HG03457 (cell line): ENCODE measurements at regions not wholly inside any gene's neighbourhood (a gene's known extent, or its start where the extent isn't known, plus 50 kb on each side); places are given as distances from the start of the nearest gene placed in this dataset.
A peak's percentile ranks its signal among the peaks of the same experiment; 100 is the strongest.

Experiments used
- ATAC-seq: cut with Tn5 transposase; IDR thresholded peaks from one replicate; pipeline ENCODE4 v1.9.1; 2021; ENCODE audit warnings: moderate number of reproducible peaks; ENCODE audit not compliant: unreplicated experiment

DNA sequence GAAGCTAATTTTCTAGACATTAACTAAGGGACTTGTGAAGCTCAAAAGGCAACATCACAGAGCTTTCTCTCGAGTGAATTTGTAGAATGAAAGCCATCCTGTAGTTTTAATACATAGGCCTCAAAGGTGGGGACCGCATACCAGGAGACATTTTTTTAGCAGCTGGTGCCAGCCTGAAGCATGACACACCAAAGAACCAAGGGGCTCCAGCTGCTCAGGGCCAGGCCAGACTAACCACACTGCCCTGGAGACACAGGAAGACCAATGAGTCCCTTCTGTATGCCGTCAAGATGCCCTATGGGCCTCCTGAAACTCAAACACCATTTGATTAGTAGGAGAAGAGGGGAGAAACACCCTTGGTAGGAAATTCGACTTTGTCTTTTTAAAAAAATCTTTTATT, 113.9 kb upstream of the CACNA1E start:
- no peak for ATAC-seq

- ATAC-seq: no peak
Observed at GRCh38 chr1:181383695-181384094, 99.6 kb upstream of the CACNA1E start.

GRCh38 chr1:181386340-181386739, 97.0 kb upstream of the CACNA1E start:
- no peak for ATAC-seq

GRCh38 chr1:181386951-181387350, 96.4 kb upstream of the CACNA1E start:
- ATAC-seq: no peak

DNA sequence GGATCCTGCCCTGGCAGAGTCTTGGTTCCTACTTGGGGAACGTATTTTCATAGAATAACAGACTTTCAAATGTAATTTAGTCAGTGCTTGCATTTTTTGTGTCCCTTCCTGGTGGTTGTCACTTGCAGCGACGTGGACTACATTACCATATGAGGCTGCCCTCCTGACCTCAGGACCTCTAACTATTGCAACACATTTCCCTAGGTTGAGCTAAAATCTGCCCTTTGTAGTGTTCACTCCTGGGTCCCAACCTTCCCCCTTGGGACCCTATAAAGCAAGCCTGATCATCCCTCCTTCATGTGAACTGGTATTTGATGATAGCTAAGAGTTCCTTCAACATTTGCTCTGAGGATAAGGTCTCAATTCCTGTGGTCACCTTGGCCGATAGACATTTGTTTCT, 95.6 kb upstream of the CACNA1E start:
- no peak for ATAC-seq

- ATAC-seq: no peak
Observed at GRCh38 chr1:181390410-181391077, 92.8 kb upstream of the CACNA1E start.

DNA sequence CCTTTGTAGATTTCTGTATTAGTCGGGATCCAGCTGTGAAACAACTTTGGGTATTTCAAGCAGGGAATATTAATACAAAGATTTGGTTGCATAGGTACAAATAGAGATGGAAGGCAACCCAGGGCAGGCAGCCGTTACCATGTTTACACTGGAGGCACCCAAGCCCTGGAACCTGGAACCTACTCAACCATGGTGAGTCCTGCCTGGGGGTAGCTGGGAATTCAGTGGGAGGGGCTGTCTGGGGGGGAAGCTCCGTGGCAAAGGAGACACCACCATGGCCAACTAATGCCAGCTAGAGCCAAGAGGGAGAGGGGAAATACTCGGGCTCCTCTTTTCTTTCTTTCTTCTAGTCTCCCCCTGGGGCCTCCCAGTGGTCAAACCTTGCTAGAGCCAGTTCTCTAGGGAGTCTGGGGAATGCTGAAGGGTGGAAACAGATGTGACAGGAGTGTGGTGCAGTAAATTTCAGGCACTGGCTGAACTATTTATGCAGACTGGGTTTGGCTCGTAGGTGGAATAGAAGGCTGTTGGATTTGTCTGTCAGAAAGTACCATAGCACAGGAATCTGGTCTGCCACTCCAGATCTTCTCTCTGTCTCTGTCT, 91.9 kb upstream of the CACNA1E start:
- no peak for ATAC-seq

DNA sequence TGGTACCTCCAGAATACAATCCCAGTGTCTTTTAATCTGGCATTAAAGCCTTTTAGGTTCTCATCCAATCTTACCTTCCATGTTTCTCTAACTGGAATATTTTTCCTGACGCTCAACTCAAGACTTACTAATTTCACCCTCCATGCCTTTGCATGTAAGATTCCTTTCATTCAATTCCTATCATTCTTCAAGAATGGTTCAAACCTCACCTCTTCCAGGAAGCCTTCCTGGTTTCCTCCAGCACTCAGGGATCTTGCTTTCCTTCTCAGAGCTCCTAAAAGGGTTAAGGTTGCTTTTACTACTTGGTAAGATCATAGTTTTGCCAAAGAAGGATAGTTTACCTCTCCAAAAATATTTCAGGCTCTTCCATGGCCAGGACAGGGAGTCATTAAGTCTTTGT, 91.2 kb upstream of the CACNA1E start:
- no peak for ATAC-seq

- no peak for ATAC-seq
Observed at GRCh38 chr1:181392613-181393220, 90.6 kb upstream of the CACNA1E start.

GRCh38 chr1:181394766-181395165, 88.6 kb upstream of the CACNA1E start:
- no peak for ATAC-seq

DNA sequence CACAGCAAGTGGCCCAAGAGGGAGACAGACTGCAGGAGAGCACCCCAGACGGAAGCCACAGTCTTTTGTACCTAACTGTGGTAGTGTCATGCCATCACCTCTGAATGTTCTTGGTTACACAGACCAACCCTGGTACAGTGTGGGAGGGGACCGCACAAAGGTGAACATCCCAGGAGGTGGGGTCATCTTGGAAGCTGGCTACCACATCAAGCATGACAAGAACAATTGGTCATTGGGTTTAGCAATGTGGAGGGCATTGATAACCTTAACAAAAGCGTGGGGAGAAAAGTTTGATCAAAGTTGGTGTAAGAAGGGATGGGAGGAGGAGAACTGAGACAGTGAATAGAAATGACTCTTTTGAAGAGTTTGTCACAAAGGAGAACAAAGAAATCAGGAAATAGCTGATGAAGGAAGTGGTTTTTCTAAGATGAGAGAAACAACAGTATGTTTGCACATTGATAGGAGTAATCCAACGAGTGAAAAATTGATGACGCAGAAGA, 87.1 kb upstream of the CACNA1E start:
- no peak for ATAC-seq

GRCh38 chr1:181396811-181397210, 86.5 kb upstream of the CACNA1E start:
- ATAC-seq: no peak

- ATAC-seq: peak; percentile 50
Observed at GRCh38 chr1:181397845-181398244, 85.5 kb upstream of the CACNA1E start.

DNA sequence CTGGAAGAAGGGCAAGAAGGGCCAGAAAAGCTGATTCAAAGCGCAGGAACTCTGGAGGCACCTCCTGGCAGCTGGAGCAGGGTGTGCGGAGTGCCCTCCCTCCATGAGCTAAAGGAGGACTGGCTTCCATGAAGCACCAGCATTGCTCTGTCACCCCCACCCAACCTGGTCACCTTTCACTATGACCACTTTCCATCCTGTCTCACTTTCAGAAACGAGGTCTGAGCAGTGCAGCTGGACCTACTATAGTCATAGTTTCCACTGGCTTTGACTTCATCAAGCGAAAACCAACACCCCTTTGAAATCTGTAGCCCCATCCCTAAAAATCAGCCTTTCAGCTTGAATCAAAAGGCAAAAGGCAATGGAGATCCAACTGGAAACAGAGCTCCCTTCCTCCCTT, 84.8 kb upstream of the CACNA1E start:
- peak; percentile 73 for ATAC-seq

DNA sequence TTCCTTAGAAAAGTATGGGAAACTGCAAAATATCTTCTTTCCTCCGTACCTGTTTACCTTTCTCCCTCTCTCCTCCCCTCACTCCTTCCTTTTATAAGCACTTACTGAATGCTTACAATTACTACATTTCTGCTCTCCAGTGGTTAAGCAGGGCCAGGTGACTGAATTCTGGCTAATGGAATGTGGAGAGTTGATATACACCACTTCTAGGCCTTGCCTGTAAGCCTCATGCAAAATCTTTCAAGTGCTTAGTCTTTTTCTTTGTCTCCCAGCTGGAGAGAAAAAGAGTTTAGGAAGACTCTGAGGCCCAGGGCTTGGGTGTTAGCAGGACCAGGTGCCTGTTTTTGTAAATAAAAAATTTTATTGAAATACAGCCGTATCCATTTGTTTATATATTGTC, 77.7 kb upstream of the CACNA1E start:
- ATAC-seq: no peak

GRCh38 chr1:181406989-181407388, 76.3 kb upstream of the CACNA1E start:
- no peak for ATAC-seq

GRCh38 chr1:181409981-181410380, 73.3 kb upstream of the CACNA1E start:
- no peak for ATAC-seq

DNA sequence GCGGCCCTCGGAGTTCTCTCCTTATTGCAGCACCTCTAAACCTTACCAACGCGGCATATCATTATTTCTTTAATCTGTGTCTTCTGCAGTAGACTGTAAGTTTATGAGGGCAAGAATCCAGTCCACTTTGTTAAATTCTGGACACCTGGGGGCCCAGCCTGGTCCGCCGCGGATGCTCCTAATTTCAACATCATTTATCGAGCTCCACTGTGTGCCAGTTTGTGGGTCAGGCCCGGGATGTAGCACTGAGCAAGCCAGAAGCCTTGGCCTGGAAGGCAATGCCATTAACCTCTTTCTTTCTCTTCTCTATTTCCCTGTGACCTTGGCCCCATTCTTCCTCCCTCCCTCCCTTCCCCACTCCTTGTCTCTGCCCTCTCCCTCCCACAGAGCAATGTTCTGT, 70.6 kb upstream of the CACNA1E start:
- no peak for ATAC-seq

GRCh38 chr1:181413195-181413815, 70.0 kb upstream of the CACNA1E start:
- no peak for ATAC-seq

GRCh38 chr1:181413836-181414235, 69.5 kb upstream of the CACNA1E start:
- no peak for ATAC-seq

GRCh38 chr1:181416268-181416860, 67.0 kb upstream of the CACNA1E start:
- ATAC-seq: no peak

DNA sequence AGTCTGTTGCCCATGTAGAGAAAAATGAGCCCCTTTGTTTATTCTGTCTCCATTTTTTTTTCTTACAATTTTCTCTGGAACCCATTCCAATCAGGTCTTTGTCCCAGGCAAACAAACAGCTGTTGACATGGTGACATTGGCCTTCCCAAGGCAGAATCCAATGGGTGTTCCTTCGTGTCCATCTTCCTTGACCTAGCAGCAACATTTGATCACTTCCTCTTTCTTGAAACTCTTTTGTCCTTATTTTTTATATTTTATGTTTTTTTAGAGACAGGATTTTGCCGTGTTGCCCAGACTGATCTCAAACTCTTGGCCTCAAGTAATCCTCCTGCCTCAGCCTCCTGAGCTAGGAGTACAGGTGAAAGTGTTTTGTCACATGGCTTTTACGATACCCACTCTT, 65.4 kb upstream of the CACNA1E start:
- no peak for ATAC-seq
